ENCODE measurements at regions not wholly inside any gene's neighbourhood (a gene's known extent, or its start where the extent isn't known, plus 50 kb on each side); places are given as distances from the start of the nearest gene placed in this dataset.

DNA sequence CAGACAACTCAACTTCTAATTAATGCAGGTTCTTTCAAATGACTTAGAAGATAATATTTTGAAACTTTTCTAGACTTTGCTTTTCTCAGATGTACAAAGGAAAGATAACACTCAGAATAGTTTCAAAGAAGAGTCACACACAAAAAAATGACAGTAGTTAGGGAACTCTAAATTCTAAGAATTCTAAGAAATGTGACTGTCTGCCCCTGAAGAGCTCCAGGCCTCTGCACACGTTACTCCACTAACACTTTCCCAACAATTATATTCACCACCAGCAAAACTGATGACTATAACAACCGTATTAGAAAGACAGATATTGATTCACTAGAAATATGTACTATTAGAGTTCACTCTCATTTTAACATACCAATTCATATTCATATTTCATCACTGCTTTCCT is 133.3 kb upstream of the SMLR1 start:
- CTCF ChIA-PET = no interaction called here
- ATAC-seq (ENCODE audit: poor library complexity) (no peak), DNase-seq (no peak)
- Mint-ChIP-seq H3K4me3 (no peak overlapping the region), H3K27ac (no peak overlapping the region), H3K36me3 (ENCODE audit: low read depth) (no peaks in the 10 kb centered on the region), H3K4me1 (ENCODE audit: low read depth) (peaks cover 37% of the 10 kb centered on the region), H3K27me3 (no peaks in the 10 kb centered on the region), H3K9me3 (no peaks in the 10 kb centered on the region)
- TF ChIP-seq, protein P1, sequence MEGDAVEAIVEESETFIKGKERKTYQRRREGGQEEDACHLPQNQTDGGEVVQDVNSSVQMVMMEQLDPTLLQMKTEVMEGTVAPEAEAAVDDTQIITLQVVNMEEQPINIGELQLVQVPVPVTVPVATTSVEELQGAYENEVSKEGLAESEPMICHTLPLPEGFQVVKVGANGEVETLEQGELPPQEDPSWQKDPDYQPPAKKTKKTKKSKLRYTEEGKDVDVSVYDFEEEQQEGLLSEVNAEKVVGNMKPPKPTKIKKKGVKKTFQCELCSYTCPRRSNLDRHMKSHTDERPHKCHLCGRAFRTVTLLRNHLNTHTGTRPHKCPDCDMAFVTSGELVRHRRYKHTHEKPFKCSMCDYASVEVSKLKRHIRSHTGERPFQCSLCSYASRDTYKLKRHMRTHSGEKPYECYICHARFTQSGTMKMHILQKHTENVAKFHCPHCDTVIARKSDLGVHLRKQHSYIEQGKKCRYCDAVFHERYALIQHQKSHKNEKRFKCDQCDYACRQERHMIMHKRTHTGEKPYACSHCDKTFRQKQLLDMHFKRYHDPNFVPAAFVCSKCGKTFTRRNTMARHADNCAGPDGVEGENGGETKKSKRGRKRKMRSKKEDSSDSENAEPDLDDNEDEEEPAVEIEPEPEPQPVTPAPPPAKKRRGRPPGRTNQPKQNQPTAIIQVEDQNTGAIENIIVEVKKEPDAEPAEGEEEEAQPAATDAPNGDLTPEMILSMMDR (IDR thresholded peaks at IDR 0.05) = no peak
- no peak overlapping the region for H3K4me3 ChIP-seq (ENCODE audit: low read length)
- H3K27ac ChIP-seq (ENCODE audit: low read depth in 1 of 2, low read length in 2 of 2) = no peak overlapping the region
- H3K27me3 ChIP-seq (ENCODE audit: control insufficient read depth in 1 of 2, insufficient read depth in 2 of 2, low read length in 2 of 2) = no peaks in the 10 kb centered on the region
- POLR2A ChIA-PET = interaction anchor here (0.7 kb wide), 2 partner anchors 28 to 1636 kb away, joined by 3 read pairs; no protein-coding TSS in a partner anchor
- H3K9me3 ChIP-seq (ENCODE audit: control insufficient read depth in 1 of 2, insufficient read depth in 1 of 2, low read length in 2 of 2) = no peaks in the 10 kb centered on the region
- intact Hi-C loops (cut with DNase I, micrococcal nuclease) = loop anchor here in 1 of 2 experiments (10.0 kb wide), 1 partner anchor 1199 kb away; no protein-coding TSS in a partner anchor
- H3K4me1 ChIP-seq (ENCODE audit: insufficient read depth, low read length) = no peaks in the 10 kb centered on the region
- no peaks in the 10 kb centered on the region for H3K36me3 ChIP-seq (ENCODE audit: insufficient read depth, low read length)

DNA sequence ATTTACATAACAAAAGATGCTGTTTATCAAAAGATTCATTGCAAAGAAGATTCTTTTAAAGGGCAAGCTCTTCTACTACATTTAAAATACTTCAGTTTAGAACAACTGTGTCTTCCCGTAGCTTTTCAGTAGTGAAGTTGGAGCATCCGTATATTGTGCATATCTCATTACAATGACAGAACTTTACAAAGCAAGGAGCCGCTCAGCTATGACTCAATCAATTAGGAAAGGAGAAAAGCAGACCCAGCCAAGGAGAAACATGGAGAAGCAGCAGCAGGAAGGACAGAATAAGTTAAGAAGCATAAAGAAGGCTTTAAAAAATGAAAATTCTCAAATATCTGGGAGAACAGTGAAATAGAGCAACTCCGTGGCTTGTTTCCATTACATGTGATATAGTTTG is 132.6 kb upstream of the SMLR1 start:
- DNase-seq (no peak), ATAC-seq (ENCODE audit: poor library complexity) (no peak)
- no peaks in the 10 kb centered on the region for H3K36me3 ChIP-seq (ENCODE audit: insufficient read depth, low read length)
- no peaks in the 10 kb centered on the region for H3K27me3 ChIP-seq (ENCODE audit: control insufficient read depth in 1 of 2, insufficient read depth in 2 of 2, low read length in 2 of 2)
- intact Hi-C loops (cut with DNase I, micrococcal nuclease) = loop anchor here in 1 of 2 experiments (10.0 kb wide), 1 partner anchor 1200 kb away; no protein-coding TSS in a partner anchor
- peaks cover 37% of the 10 kb centered on the region for H3K4me1 Mint-ChIP-seq (ENCODE audit: low read depth)
- no peak overlapping the region for H3K27ac ChIP-seq (ENCODE audit: low read depth in 1 of 2, low read length in 2 of 2)
- no peaks in the 10 kb centered on the region for H3K36me3 Mint-ChIP-seq (ENCODE audit: low read depth)
- H3K4me3 ChIP-seq (ENCODE audit: low read length) = no peak overlapping the region
- POLR2A ChIA-PET = no interaction called here
- no peaks in the 10 kb centered on the region for H3K9me3 ChIP-seq (ENCODE audit: control insufficient read depth in 1 of 2, insufficient read depth in 1 of 2, low read length in 2 of 2)
- no peak overlapping the region for H3K4me3 Mint-ChIP-seq
- CTCF ChIA-PET = no interaction called here
- no peaks in the 10 kb centered on the region for H3K27me3 Mint-ChIP-seq
- no peaks in the 10 kb centered on the region for H3K4me1 ChIP-seq (ENCODE audit: insufficient read depth, low read length)
- H3K27ac Mint-ChIP-seq = no peak overlapping the region
- no peaks in the 10 kb centered on the region for H3K9me3 Mint-ChIP-seq
- TF ChIP-seq, protein P1 (IDR thresholded peaks at IDR 0.05) = no peak

DNA sequence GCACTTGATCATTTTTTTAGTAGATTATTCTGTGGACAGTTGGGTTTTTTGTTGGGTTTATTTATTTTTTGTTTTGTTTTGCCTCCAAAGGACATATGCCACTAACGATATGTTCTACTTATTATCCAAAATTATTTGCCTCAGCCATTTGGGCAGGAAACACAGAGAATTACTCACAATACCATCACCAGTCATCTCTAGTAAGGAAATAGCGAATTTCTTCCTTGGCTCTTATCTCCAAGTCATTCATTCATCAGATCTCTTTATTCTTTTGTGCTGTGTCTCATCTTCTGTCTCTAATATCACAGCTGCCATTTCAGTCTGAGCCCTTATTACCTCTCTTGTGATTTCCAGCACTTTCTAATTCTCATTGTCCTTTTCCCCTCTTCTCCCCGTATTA is 130.4 kb upstream of the SMLR1 start:
- no peak overlapping the region for H3K27ac ChIP-seq (ENCODE audit: low read depth in 1 of 2, low read length in 2 of 2)
- ATAC-seq (ENCODE audit: poor library complexity) = no peak
- H3K4me3 Mint-ChIP-seq = no peak overlapping the region
- H3K36me3 ChIP-seq (ENCODE audit: insufficient read depth, low read length) = no peaks in the 10 kb centered on the region
- intact Hi-C loops (cut with DNase I, micrococcal nuclease) = loop anchor here in 1 of 2 experiments (10.0 kb wide), 1 partner anchor 1202 kb away; no protein-coding TSS in a partner anchor
- no peak overlapping the region for H3K27ac Mint-ChIP-seq
- no peaks in the 10 kb centered on the region for H3K9me3 ChIP-seq (ENCODE audit: control insufficient read depth in 1 of 2, insufficient read depth in 1 of 2, low read length in 2 of 2)
- no peak overlapping the region for H3K4me3 ChIP-seq (ENCODE audit: low read length)
- ChIA-PET POLR2A (interaction anchor here (0.6 kb wide), 1 partner anchor 10 kb away, joined by 3 read pairs; no protein-coding TSS in a partner anchor), CTCF (interaction anchor here (0.7 kb wide), 1 partner anchor 471 kb away, joined by 3 read pairs; no protein-coding TSS in a partner anchor)
- no peaks in the 10 kb centered on the region for H3K9me3 Mint-ChIP-seq
- no peaks in the 10 kb centered on the region for H3K36me3 Mint-ChIP-seq (ENCODE audit: low read depth)
- DNase-seq = no peak
- peaks cover 6% of the 10 kb centered on the region for H3K4me1 ChIP-seq (ENCODE audit: insufficient read depth, low read length)
- TF ChIP-seq, protein P1 (IDR thresholded peaks at IDR 0.05) = no peak
- peaks cover 37% of the 10 kb centered on the region for H3K4me1 Mint-ChIP-seq (ENCODE audit: low read depth)
- no peaks in the 10 kb centered on the region for H3K27me3 Mint-ChIP-seq
- H3K27me3 ChIP-seq (ENCODE audit: control insufficient read depth in 1 of 2, insufficient read depth in 2 of 2, low read length in 2 of 2) = no peaks in the 10 kb centered on the region

All from CD4-positive, alpha-beta T cell (primary cell).